ENCODE measurements at regions not wholly inside any gene's neighbourhood (a gene's known extent, or its start where the extent isn't known, plus 50 kb on each side); places are given as distances from the start of the nearest gene placed in this dataset.

- TF ChIP-seq ZMYM2 (CRISPR knock-in tag; IDR thresholded peaks at IDR 0.05) (no peak), GTF3A (CRISPR knock-in tag; conservative IDR thresholded peaks at IDR 0.05) (no peak), ZBTB20 (CRISPR knock-in tag; IDR thresholded peaks at IDR 0.05; ENCODE audit: borderline replicate concordance, low read depth) (no peak), ZNF564 (CRISPR knock-in tag; IDR thresholded peaks at IDR 0.05) (no peak), EZH2 (conservative IDR thresholded peaks at IDR 0.05; ENCODE audit: low read depth, low read length) (no peak), ZNF44 (CRISPR knock-in tag; IDR thresholded peaks at IDR 0.05) (no peak), TP53 (CRISPR knock-in tag; conservative IDR thresholded peaks at IDR 0.05) (no peak), CBFB (CRISPR knock-in tag; IDR thresholded peaks at IDR 0.05) (no peak)
- TF ChIP-seq, protein P1, sequence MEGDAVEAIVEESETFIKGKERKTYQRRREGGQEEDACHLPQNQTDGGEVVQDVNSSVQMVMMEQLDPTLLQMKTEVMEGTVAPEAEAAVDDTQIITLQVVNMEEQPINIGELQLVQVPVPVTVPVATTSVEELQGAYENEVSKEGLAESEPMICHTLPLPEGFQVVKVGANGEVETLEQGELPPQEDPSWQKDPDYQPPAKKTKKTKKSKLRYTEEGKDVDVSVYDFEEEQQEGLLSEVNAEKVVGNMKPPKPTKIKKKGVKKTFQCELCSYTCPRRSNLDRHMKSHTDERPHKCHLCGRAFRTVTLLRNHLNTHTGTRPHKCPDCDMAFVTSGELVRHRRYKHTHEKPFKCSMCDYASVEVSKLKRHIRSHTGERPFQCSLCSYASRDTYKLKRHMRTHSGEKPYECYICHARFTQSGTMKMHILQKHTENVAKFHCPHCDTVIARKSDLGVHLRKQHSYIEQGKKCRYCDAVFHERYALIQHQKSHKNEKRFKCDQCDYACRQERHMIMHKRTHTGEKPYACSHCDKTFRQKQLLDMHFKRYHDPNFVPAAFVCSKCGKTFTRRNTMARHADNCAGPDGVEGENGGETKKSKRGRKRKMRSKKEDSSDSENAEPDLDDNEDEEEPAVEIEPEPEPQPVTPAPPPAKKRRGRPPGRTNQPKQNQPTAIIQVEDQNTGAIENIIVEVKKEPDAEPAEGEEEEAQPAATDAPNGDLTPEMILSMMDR (CRISPR knock-in tag; IDR thresholded peaks at IDR 0.05): no peak
- TF ChIP-seq, protein P2, sequence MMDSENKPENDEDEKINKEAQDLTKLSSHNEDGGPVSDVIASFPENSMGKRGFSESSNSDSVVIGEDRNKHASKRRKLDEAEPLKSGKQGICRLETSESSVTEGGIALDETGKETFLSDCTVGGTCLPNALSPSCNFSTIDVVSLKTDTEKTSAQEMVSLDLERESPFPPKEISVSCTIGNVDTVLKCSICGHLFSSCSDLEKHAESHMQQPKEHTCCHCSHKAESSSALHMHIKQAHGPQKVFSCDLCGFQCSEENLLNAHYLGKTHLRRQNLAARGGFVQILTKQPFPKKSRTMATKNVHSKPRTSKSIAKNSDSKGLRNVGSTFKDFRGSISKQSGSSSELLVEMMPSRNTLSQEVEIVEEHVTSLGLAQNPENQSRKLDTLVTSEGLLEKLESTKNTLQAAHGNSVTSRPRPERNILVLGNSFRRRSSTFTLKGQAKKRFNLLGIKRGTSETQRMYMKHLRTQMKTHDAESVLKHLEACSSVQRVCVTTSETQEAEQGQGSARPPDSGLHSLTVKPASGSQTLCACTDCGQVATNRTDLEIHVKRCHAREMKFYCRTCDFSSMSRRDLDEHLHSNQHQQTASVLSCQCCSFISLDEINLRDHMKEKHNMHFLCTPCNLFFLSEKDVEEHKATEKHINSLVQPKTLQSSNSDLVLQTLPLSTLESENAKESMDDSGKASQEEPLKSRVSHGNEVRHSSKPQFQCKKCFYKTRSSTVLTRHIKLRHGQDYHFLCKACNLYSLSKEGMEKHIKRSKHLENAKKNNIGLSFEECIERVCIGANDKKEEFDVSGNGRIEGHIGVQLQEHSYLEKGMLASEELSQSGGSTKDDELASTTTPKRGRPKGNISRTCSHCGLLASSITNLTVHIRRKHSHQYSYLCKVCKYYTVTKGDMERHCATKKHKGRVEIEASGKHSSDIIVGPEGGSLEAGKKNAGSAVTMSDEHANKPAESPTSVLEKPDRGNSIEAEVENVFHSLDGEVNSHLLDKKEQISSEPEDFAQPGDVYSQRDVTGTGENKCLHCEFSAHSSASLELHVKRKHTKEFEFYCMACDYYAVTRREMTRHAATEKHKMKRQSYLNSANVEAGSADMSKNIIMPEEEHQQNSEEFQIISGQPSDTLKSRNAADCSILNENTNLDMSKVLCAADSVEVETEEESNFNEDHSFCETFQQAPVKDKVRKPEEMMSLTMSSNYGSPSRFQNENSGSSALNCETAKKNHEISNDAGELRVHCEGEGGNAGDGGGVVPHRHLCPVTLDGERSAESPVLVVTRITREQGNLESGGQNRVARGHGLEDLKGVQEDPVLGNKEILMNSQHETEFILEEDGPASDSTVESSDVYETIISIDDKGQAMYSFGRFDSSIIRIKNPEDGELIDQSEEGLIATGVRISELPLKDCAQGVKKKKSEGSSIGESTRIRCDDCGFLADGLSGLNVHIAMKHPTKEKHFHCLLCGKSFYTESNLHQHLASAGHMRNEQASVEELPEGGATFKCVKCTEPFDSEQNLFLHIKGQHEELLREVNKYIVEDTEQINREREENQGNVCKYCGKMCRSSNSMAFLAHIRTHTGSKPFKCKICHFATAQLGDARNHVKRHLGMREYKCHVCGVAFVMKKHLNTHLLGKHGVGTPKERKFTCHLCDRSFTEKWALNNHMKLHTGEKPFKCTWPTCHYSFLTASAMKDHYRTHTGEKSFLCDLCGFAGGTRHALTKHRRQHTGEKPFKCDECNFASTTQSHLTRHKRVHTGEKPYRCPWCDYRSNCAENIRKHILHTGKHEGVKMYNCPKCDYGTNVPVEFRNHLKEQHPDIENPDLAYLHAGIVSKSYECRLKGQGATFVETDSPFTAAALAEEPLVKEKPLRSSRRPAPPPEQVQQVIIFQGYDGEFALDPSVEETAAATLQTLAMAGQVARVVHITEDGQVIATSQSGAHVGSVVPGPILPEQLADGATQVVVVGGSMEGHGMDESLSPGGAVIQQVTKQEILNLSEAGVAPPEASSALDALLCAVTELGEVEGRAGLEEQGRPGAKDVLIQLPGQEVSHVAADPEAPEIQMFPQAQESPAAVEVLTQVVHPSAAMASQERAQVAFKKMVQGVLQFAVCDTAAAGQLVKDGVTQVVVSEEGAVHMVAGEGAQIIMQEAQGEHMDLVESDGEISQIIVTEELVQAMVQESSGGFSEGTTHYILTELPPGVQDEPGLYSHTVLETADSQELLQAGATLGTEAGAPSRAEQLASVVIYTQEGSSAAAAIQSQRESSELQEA (CRISPR knock-in tag; IDR thresholded peaks at IDR 0.05; ENCODE audit: not compliant biosample characterization): no peak
Measured at GRCh38 chr1:30600258-30600657, 123.1 kb downstream of the MATN1 start.
